HG03064 (cell line): ENCODE measurements at regions not wholly inside any gene's neighbourhood (a gene's known extent, or its start where the extent isn't known, plus 50 kb on each side); places are given as distances from the start of the nearest gene placed in this dataset.

Source experiments
- ATAC-seq: cut with Tn5 transposase; IDR thresholded peaks from one replicate; pipeline ENCODE4 v1.9.1; 2021; ENCODE audit warnings: low read depth; ENCODE audit not compliant: unreplicated experiment

DNA sequence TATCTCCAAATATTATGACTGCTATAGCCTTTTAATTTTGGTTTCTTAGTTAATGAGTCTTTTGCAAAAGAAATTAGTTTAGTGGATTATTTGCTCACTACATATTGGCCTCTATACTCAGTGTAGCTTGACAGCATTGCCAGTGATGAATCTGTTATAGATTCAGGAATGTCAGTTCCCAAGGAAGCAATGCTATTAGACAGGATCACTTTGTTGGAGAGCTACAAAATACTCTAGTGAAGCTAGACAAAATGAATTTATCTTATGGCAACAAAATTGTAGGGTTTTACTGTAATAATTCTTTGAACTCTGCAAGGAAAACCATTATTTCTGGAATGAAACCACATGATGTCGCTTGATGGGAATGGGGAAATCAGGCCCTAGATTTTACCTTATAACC is 543.3 kb downstream of the SQOR start:
- no peak for ATAC-seq

DNA sequence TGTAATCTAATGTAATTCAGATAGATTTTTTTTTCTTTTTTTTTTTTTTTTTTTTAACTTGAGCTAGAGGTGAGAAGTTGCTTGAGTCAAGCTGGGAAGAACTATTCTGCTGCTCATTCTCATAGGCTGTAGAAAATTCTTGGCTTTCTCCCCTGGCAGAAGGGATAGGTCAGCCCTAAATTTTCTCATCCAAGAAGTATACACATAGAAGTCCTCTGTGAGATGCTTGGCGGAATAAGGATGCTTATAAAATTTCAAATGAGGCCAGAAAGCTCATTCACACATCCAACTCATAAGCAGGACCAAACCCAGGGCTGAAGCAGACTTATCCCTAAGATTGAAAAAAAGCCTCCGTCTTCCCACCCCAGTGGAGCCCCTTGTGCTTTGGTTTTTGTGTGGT is 572.5 kb downstream of the SQOR start:
- ATAC-seq = no peak

DNA sequence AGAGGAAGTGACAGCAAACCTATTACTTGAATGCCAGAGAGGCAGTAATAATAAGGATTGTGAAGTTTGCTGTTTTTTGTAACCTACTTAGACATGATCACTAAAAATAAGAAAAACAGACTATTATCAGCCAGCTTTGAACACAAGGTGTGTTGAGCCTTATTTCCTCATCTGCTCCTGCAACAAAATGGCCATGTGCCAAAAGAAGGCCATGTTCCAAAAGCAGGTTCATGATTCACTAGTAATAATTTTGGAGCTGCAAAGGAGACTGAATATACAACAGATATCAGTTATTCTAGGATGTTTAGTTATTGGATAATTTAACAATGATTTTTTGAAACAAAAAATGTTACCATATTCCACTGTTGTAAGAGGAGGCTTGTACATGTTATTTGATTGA is 578.7 kb downstream of the SQOR start:
- ATAC-seq = no peak

DNA sequence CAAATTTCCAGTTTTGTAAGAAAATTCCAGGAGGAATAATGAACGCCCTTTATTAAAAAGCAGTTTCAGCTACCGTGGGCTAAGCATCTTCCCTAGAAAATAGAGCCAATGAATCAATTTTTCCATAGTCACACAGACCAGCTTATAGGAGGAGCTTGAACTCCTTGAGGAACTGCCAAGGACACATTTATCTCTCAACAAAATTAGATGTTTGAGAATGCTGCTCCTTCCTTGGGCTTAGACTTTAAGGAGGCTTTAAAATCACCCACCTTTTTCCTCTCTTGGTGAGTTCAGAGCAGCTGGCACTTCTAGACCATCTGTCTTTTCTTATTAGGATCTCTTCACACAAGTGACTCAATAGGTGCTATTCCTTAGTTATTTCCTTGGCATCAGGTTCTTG is 588.0 kb downstream of the SQOR start:
- no peak for ATAC-seq

DNA sequence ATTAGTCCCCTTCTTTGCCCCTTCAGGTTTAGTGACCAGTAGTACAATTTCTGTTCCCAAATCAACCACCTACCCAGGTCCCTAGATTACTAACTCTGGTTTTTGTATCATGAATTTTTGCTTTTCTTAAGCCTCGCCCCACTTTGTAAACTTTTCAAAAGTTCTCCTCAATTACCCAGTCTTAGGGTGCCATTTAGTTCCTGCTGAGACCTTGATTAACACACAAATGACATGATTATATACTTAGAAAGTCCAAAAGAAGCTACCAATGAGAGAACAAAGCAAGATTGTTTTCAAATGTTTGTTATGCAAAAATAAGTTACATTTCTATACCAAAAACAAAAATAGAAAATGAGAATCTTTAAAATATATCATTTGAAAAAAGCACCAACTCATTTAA is 594.4 kb downstream of the SQOR start:
- no peak for ATAC-seq

DNA sequence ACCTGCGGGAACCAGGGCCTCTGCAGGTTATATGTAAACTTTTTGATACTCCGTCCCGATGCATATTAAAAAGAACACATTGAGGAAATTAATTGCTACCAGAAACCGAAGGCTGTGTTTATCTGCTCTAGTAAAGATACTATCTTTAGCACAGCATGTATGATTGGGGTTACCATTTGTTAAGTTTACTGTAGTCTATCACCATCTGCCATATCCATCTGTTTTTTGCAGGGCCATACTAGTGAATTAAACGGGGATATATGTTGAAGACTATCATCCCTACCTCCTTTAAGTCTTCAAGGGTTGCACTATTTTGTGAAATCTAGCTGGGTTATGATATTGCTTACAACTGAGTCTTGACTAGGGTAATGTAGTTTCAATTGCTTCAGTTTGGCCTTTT is 597.0 kb downstream of the SQOR start:
- no peak for ATAC-seq

DNA sequence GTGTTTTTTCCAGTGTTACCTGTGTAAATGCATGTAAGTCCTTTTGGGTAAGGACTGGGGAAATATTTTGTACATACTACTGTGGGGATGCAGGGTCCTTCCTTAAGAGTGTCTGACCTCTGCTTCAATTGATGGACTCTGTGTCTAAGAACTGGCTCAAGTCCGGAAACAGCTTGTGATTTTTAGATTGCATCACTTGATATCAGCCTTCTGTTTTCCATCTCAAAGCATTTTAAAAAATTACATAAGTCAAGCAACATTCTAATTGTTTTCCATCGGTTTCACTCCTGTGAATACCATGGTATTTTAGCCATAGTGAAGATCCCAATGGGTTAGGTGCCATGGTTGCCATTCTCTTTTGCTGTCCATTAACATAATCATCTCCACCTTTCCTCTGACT is 597.6 kb downstream of the SQOR start:
- ATAC-seq = no peak

DNA sequence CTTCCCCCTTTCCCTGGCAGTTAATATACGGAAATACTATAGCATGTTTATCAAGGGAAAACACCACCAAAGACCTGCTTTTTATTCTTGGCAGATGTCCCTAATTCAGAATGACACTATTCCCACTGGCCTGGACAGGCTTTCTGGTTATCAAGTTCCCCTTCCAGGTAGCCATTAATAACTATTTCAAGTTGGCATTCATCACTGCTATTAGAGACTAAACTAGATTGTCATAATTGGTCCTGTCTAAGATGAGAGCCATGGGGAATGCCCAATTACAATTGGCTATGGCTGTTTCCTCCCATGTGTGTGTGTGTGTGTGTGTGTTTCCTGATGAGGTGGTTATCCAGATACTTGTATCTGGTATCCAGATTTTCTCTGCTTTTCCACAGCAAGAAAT is 608.1 kb downstream of the SQOR start:
- no peak for ATAC-seq

DNA sequence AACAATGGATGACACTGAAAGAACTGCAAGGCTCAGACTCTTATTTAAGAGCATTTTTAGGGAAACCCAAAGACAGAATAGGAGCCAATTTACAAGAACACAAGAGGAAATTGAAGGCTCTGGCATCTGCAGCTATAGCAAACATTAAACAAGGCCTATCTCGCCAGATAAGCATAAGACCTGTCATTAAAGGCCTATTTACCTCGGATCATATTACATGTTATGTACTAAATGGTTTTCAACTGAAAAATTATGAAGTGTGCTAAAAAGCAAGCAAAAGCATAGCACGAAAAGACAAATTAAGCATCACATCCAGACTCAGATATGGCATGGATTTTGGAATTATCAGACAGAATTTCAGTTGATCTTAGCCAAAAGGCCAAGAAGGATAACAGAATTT is 617.1 kb downstream of the SQOR start:
- no peak for ATAC-seq

DNA sequence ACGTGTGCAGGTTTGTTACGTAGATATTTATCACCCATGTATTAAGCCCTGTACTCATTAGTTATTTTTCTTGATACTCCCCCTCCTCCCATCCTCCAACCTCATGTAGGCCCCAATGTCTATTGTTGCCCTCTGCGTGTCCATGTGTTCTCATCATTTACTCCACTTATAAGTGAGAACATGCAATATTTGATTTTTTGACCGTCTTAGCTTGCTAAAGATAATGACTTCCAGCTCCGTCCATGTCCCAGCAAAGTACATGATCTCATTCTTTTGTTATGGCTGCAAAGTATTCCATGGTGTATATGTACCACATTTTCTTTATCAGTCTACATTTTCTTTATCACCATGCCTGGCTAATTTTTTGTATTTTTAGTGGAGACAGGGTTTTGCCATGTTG is 623.2 kb downstream of the SQOR start:
- ATAC-seq = no peak

DNA sequence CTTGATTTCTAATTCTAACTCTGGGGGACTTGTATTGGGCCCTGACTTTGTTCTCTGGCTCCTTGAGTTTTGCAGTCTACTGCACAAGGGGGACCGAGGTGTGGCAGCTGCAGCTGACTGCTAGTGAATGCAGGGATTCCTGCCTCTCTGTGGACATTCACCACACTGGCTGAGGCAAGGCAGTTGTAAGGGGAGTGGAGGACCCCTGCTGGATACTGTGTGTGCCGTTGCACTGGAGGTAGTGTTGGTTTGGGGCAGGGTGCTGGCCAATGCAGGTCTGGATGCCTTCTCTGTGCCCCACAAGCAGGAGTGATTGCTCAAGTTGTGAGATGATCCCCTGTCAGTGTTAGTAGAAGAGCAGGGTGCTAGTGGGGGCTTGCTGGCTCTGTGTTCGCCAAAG is 626.1 kb downstream of the SQOR start:
- ATAC-seq = no peak

DNA sequence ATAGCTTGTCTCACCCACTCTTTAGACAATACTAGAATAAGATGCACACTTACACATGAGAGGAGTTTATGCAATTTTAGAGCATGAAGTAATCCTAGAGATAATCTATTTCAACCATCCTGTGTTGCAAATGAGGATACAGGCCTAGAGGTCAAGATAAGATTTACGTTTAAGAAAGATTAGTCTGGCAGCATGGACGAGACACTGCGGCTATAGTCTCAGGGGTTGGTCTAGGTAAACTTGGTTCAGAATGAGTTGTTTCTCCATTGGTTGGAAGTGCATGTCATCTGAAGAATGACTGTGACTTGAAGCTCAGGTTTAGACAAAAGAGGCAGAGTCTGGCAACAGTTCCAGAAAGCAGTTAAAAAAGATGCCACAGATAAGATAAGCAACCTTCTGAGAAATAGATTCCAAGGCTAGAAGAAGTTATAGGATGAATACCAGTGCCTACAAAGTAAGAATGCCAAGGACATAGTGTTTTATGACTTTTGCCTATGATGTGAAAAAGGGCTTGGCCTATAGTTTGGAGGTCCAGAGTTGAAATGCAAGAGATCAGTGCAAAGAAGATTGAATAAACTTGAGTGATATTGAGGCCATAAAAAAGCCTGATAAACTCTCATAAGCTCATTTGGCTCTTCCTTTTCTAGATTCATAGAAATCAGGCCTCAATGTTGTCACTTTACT is 631.0 kb downstream of the SQOR start:
- no peak for ATAC-seq

DNA sequence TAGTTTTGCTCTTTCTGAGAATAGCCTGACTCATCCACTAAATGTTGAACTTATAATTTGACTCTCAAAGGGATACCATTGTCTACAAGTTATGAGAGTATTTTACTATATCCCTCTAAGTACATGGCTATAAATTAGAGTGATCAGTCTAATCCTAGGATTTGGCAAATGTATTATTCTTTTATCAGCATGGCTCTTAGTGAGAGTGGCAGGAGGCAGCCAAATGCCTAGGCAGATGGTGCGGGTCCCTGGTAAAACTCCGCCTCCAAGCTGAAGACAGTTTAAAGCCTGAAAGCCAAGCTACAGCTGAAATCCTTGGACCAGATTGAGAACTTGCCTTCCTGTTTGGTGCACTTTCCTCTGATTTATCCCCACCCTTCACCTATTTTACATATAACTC is 631.8 kb downstream of the SQOR start:
- no peak for ATAC-seq

DNA sequence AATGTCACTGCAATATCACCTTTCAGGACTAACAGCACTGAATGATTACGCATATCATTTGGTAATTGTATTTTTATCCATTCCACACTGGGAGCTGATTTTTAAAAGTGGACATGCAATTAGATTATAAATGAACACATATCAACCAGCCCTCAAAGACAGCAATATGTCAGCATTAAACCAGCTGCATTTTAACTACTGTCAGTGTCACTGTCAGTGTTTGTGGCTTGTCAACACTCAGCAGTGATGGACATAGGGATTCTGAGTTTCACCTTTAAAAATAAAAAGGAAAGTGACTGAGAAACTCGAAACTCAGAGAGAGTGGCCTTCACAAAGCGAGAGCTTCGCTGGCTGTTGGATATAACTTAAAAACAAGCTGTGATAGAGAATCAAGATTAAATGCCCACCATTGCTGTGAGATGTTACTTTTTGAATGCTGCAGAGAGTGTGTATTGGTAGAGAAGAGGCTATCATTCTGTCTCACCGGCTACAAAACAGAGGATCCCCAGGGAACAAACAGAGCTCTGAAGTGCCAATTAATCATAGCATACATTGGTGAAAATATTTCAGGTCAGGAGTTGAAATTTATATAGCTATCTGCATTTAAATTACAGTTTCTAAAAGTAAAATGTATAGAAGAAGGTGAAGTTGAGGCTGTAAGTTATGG is 635.8 kb downstream of the SQOR start:
- no peak for ATAC-seq

DNA sequence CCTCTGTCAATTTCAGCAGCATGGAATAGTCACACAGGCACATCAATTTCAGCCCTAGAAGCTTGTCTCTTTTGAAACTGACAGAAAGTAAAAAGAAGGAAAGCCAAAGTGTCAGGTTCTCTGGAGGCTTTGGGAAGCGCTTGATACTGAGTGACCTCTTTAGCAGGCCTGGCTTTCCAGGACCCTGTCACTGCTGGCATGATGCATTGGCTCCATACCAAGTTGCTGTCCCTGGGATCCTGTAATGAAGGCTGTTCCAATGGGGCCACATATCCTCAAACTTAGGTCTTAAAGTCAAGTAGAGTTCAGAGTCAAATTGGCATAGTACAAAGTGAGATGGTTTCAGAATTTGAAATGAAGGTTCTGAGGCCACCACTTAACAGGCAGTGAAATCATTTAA is 640.9 kb downstream of the SQOR start:
- no peak for ATAC-seq

DNA sequence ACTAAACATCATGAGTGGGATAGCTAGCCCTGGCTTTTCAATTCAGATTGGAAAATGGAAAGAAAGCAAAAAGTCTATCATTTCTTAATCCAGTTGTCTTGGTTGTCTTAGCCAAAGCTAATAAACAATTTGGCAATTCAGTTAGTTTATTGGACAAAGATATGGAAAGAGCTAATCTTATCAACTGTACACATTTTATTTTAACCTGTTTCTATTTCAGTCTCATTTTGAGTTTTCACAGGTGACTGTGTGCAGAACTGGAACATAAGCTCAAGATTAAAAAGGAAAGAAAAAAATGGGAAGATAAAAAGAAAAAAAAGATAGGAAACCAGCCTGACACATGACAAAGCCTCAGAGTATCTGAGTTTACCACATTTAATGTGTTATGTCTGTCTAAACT is 642.6 kb downstream of the SQOR start:
- ATAC-seq = no peak

DNA sequence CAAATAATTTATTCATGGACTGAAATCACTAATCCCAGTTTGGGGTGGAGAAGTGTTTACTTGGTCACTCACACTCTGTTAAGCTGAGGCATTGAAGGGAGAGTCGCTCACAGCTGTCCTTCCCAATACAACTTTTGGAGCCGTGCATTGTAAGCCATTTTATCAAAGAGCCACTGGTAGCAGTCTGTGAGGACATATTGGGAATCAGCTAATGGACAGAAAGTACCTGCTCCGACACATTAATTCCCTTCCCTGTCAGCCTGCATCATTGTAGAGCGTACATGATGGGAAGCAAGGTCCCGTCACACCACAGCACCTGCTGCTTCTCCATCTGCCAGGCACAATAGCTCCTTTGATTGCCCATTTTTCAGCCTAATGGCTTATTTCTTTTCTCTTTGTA is 643.2 kb downstream of the SQOR start:
- no peak for ATAC-seq

DNA sequence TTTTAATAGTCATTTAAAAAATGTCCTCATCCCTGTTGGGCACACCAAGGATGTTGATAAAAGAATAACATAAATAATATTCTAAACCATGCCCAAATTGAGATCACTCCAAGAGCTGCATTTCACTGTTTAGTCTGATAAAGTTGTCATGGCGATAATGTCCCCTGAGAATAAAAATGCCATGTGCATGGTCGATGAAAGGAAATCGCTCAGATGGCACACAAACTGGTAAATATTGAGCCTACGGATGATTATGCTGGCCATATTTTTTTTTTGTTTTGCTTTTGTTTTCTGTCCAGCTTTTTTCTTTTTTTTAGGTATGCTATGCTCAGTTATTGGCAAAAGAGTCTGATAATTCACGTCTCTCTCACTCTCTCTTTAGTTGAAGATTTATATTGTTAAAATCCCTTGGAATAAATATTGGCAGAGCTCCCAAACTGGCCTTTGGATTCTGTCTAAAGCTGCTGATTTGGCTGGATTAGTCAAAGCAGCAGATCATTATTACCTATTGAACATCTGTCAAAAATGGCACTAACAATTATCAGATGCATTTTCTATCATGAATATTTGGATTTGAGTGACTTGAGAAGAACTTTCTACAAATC is 643.8 kb downstream of the SQOR start:
- no peak for ATAC-seq

DNA sequence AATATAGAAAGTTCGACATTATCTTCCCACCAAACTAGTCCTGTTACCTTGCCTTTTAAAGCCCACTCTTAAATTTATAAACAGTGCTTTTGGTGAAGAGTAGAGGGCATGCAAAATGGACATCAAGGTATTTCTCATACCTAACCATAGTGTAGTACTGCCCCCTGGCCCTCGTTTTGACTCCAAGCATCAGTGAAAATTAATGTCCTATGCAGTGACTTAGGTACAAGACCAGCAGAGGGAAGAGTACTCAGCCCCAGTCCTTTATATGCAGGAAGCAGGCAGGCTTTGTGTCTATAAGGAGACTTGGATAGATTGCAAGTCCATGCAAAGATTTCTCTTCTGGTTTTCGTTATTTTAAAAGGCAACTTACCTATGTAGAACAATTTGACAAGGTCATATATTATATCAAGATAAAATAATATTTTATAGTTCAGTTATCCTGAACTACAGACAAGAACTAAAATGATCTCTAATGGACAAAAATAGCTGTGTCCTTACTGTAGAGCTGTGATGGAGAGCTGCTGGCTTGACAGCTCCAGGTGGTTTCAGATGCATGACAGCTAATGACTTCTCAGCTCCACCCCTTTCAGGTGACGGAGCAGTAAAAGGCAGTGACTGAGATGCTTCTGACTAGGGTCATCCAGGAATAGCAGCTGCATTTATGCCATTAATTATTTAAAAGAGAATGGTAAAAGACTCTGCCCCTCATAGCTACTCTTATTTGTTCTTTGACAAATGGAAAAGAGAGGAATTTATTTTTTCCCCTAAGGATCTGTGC is 646.1 kb downstream of the SQOR start:
- ATAC-seq = no peak

DNA sequence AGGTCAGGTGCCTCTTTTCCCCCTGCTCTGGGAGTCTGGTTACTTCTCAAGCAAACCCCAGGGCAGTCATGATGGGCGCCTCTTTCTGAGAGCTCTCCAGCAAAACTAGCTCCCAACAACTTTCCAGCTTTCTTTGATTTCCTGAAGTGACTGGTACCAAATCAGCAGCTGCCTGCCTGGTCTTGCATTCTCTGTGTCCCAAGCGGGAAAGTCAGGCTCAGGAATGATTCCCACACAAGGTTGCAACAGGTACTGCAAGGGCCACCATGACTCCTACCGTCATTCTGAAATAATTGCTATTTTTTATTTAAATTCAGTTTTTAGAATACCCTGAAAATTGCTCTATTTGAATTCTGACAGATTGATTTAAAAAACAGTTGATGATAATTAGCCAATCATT is 658.7 kb downstream of the SQOR start:
- no peak for ATAC-seq

DNA sequence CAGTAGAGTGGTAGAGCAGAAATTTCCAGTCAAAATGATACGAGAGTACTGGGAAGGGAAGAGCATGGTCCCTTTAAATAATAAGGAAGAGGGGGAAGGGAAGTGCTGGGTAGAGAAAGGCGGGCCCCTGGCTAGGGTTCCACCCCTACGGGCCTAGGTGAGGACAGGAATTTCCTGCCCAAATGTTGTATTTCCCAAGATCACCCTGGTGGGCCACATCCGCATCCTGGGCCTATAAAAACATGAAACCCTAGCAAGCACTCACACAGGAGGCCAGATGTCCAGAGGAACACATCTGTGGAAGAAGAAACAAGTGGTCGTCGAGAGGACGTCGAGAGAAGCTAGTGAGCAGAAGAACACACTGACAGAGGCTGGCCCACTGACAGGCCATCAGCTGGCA is 661.2 kb downstream of the SQOR start:
- no peak for ATAC-seq

DNA sequence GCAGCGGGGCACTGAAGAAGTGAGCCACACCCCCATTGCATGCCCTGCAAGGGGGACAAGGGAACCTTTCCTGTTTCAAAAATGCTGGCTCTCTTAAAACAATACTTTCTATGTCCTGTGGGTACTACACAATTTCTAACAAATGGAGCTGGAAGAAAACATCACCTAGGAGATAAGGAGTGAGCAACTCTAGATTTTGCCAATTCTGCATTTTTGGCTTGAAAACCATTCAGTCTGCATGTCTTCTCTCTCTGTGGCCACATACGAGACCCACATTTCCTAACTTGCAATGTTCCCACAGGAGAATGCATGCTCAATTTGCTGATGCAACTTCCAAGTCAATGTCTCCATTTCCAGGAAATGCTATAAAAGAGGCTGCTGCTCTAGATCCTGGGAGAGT is 662.0 kb downstream of the SQOR start:
- no peak for ATAC-seq
